ENCODE measurements at regions not wholly inside any gene's neighbourhood (a gene's known extent, or its start where the extent isn't known, plus 50 kb on each side); places are given as distances from the start of the nearest gene placed in this dataset.

GRCh38 chr19:28021259-28022185 is 1191.4 kb downstream of the UQCRFS1 start:
- TF ChIP-seq E2F4 (IDR thresholded peaks at IDR 0.05; ENCODE audit: low read depth, low read length) (no peak), REST (IDR thresholded peaks at IDR 0.05; ENCODE audit: low read depth, low read length) (no peak), BRCA1 (IDR thresholded peaks at IDR 0.05; ENCODE audit: low read depth, low read length) (no peak), CTCF (IDR thresholded peaks at IDR 0.05 in 2 of 3, conservative IDR thresholded peaks at IDR 0.05 in 1 of 3; ENCODE audit: control insufficient read depth in 2 of 3, extremely low read depth in 1 of 3, insufficient read depth in 1 of 3, low read depth in 3 of 3, low read length in 3 of 3) (no peak), TARDBP (IDR thresholded peaks at IDR 0.05; ENCODE audit: borderline replicate concordance) (no peak), ASH2L (IDR thresholded peaks at IDR 0.05; ENCODE audit: borderline replicate concordance, low read depth) (no peak), POLR2A (IDR thresholded peaks at IDR 0.05; ENCODE audit: low read depth, low read length) (no peak)
